ENCODE measurements at regions not wholly inside any gene's neighbourhood (a gene's known extent, or its start where the extent isn't known, plus 50 kb on each side); places are given as distances from the start of the nearest gene placed in this dataset.

DNA sequence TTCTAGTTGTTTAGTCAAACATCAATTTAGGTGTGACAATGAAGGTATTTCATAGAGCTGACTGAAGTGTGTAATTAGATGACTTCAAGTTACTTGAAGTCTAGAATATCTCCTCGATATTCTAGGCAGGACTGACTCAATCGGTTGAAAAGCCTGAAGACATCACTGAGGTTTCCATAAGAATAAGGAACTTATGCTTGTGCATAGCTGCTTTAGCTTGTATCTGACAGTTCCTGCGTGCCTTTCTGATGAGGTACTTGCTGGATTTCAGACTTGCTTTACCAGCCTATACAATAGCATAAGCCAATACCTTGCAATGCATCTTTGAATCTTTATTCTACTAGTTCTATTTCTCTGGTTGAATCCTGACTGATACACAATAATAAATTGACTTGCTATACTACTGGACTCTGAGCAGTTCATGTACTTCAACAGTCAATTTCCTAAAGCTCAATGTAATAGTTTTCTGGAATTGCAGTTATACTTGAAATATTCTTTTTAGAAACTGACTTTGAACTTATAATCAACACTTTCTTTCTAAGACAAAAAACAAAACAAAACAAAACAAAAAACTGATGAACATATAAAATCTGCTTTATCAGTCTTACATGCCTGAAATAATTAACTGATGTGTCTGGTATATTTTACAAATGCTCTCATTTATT, 1534.8 kb downstream of the SLITRK5 start:
- TF ChIP-seq, protein P1, sequence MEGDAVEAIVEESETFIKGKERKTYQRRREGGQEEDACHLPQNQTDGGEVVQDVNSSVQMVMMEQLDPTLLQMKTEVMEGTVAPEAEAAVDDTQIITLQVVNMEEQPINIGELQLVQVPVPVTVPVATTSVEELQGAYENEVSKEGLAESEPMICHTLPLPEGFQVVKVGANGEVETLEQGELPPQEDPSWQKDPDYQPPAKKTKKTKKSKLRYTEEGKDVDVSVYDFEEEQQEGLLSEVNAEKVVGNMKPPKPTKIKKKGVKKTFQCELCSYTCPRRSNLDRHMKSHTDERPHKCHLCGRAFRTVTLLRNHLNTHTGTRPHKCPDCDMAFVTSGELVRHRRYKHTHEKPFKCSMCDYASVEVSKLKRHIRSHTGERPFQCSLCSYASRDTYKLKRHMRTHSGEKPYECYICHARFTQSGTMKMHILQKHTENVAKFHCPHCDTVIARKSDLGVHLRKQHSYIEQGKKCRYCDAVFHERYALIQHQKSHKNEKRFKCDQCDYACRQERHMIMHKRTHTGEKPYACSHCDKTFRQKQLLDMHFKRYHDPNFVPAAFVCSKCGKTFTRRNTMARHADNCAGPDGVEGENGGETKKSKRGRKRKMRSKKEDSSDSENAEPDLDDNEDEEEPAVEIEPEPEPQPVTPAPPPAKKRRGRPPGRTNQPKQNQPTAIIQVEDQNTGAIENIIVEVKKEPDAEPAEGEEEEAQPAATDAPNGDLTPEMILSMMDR (IDR thresholded peaks at IDR 0.05): no peak
- TF ChIP-seq POLR2A (IDR thresholded peaks at IDR 0.05): no peak

Measured in esophagus squamous epithelium (tissue), 4 donors.